Heart left ventricle (tissue), 13 donors: ENCODE measurements at regions not wholly inside any gene's neighbourhood (a gene's known extent, or its start where the extent isn't known, plus 50 kb on each side); places are given as distances from the start of the nearest gene placed in this dataset.

Experiments
- CTCF ChIP-seq, 12 donors: fragments of 200-600 bp; sonication (generic) in 4 of 12; IDR thresholded peaks; one replicate each; pipeline versions ENCODE4 v1.5.0 to v1.8.0; 2018 to 2022; ENCODE audit warnings: antibody characterized with exemption in 12 of 12, mild to moderate bottlenecking in 5 of 12
- POLR2A ChIP-seq, 2 donors: fragments of 450-650 bp; IDR thresholded peaks; one replicate each; pipeline ENCODE4 v1.6.1; 2017; ENCODE audit warnings: antibody characterized with exemption in 2 of 2, mild to moderate bottlenecking in 2 of 2, moderate library complexity in 2 of 2
- donor health status: ischemic (EF 13 %, LVEDD 7.1; RV severe dilation, severe dysfunction).
- donor health status: DM: no; HTN: yes; CAD: no.
- donor health status: DM: no; HTN: no; CAD: no.
- donor health status: ischemic (EF 25% LVEDD 6.9; RV normal size, moderate dysfunction).
- donor health status: ischemic (EF 25% LVEDD 5.7; RV mildly dilated, moderate dysfunction).
- donor health status: ischemic (EF 35%, LVEDD 5.7; RV mildly dilated, moderate dysfunction).
- donor health status: nonischemic (EF 11% LVEDD 7.7; RV severe dilation, severe dysfunction).
- donor health status: DM: yes; HTN: yes; CAD: no.
- donor health status: PGD.
- donor health status: ischemic (EF 29% LVEDD 5.4; RV normal size, mild dysfunction).
- donor health status: nonischemic (EF 23%, LVEDD 6.1; RV moderate dilation, normal function).

GRCh38 chr6:164104432-164104831 lies 689.9 kb downstream of the QKI start:
- TF ChIP-seq CTCF (IDR thresholded peaks at IDR 0.05) (no peak), POLR2A (IDR thresholded peaks at IDR 0.05) (no peak)
